HEK293 (cell line): ENCODE measurements at regions not wholly inside any gene's neighbourhood (a gene's known extent, or its start where the extent isn't known, plus 50 kb on each side); places are given as distances from the start of the nearest gene placed in this dataset.

Experiments
- MZF1 ChIP-seq: fragments of 450-650 bp; formaldehyde crosslinking; IDR thresholded peaks from 2 replicates; pipeline ENCODE4 v1.5.1; 2017; ENCODE audit warnings: missing biosample characterization, missing genetic modification characterization, borderline replicate concordance
- PATZ1 ChIP-seq: fragments of 450-650 bp; formaldehyde crosslinking; IDR thresholded peaks from 2 replicates; pipeline ENCODE4 v1.5.1; 2016; ENCODE audit warnings: missing biosample characterization, missing genetic modification characterization
- ZFP41 ChIP-seq: fragments of 450-650 bp; formaldehyde crosslinking; IDR thresholded peaks from 2 replicates; pipeline ENCODE4 v1.5.1; 2016; ENCODE audit warnings: missing biosample characterization, missing genetic modification characterization, borderline replicate concordance
- ZNF423 ChIP-seq: fragments of 450-650 bp; formaldehyde crosslinking; IDR thresholded peaks from 2 replicates; pipeline ENCODE4 v1.5.1; 2016; ENCODE audit warnings: missing biosample characterization, missing genetic modification characterization
- ZNF510 ChIP-seq: fragments of 450-650 bp; formaldehyde crosslinking; IDR thresholded peaks from 2 replicates; pipeline ENCODE4 v1.5.1; 2018; ENCODE audit warnings: mild to moderate bottlenecking, missing genetic modification characterization, missing biosample characterization; ENCODE audit not compliant: insufficient replicate concordance
- ZNF76 ChIP-seq: fragments of 450-650 bp; formaldehyde crosslinking; IDR thresholded peaks from 2 replicates; pipeline ENCODE4; 2016; ENCODE audit warnings: low read depth, missing biosample characterization, missing genetic modification characterization, borderline replicate concordance
- ZSCAN30 ChIP-seq: fragments of 450-650 bp; IDR thresholded peaks from 2 replicates; pipeline ENCODE4 v1.5.1; 2018; ENCODE audit warnings: missing biosample characterization, mild to moderate bottlenecking, missing genetic modification characterization, moderate library complexity
- TF ChIP-seq, protein P1 (sequence below): fragments of 450-650 bp; formaldehyde crosslinking; IDR thresholded peaks from 2 replicates; pipeline ENCODE4 v1.5.1; 2016; ENCODE audit warnings: missing biosample characterization, missing genetic modification characterization
- TF ChIP-seq, protein P2 (sequence below): fragments of 450-650 bp; IDR thresholded peaks from 2 replicates; pipeline ENCODE4 v1.5.1; 2018; ENCODE audit warnings: missing biosample characterization, mild to moderate bottlenecking, missing genetic modification characterization

GRCh38 chr13:26853323-26853722 is 92.7 kb upstream of the GPR12 start:
- TF ChIP-seq, protein P1, sequence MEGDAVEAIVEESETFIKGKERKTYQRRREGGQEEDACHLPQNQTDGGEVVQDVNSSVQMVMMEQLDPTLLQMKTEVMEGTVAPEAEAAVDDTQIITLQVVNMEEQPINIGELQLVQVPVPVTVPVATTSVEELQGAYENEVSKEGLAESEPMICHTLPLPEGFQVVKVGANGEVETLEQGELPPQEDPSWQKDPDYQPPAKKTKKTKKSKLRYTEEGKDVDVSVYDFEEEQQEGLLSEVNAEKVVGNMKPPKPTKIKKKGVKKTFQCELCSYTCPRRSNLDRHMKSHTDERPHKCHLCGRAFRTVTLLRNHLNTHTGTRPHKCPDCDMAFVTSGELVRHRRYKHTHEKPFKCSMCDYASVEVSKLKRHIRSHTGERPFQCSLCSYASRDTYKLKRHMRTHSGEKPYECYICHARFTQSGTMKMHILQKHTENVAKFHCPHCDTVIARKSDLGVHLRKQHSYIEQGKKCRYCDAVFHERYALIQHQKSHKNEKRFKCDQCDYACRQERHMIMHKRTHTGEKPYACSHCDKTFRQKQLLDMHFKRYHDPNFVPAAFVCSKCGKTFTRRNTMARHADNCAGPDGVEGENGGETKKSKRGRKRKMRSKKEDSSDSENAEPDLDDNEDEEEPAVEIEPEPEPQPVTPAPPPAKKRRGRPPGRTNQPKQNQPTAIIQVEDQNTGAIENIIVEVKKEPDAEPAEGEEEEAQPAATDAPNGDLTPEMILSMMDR (tag by site-specific recombination), result no peak
- no peak for TF ChIP-seq PATZ1 (tag by site-specific recombination)
- no peak for TF ChIP-seq ZNF76
- TF ChIP-seq ZSCAN30 (tag by site-specific recombination), result no peak
- no peak for TF ChIP-seq MZF1
- no peak for TF ChIP-seq ZNF510 (tag by site-specific recombination)
- TF ChIP-seq ZFP41, result no peak
- TF ChIP-seq, protein P2, sequence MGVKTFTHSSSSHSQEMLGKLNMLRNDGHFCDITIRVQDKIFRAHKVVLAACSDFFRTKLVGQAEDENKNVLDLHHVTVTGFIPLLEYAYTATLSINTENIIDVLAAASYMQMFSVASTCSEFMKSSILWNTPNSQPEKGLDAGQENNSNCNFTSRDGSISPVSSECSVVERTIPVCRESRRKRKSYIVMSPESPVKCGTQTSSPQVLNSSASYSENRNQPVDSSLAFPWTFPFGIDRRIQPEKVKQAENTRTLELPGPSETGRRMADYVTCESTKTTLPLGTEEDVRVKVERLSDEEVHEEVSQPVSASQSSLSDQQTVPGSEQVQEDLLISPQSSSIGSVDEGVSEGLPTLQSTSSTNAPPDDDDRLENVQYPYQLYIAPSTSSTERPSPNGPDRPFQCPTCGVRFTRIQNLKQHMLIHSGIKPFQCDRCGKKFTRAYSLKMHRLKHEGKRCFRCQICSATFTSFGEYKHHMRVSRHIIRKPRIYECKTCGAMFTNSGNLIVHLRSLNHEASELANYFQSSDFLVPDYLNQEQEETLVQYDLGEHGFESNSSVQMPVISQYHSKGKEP (tag by site-specific recombination), result no peak
- TF ChIP-seq ZNF423 (tag by site-specific recombination), result no peak
